ENCODE measurements at regions not wholly inside any gene's neighbourhood (a gene's known extent, or its start where the extent isn't known, plus 50 kb on each side); places are given as distances from the start of the nearest gene placed in this dataset.

DNA sequence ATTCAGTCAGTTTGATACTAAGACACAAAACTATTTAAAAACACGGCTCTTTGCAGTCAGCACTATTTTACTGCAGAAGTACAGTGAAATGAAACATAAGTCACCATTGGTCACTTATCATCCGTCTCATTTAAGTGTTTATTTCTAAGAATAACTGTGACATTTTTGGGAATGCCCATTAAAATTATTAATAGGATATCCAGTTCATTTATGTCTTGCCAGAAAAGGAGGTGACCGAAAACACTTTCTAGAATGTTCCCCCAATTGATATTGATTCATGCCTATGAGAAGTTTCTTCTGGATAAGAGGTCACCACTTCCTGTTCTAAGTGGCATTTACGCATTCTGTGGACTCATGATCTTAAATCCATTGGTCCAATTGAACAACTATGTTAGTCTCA lies 477.3 kb downstream of the LIG4 start:
- Histone ChIP-seq H3K79me2 (no peaks in the 10 kb centered on the region), H3K4me1 (ENCODE audit: insufficient read depth) (no peaks in the 10 kb centered on the region), H3K4me3 (no peak overlapping the region), H3K9me3 (ENCODE audit: low read depth) (no peaks in the 10 kb centered on the region), H3K27ac (no peak overlapping the region), H3K36me3 (replicated peaks; ENCODE audit: insufficient read depth, low read depth) (no peaks in the 10 kb centered on the region), H3K9me2 (replicated peaks; ENCODE audit: insufficient read depth) (no peaks in the 10 kb centered on the region), H2AFZ (no peak overlapping the region), H3K27me3 (no peaks in the 10 kb centered on the region), H3K4me2 (no peak overlapping the region), H4K20me1 (ENCODE audit: insufficient read depth, poor library complexity, severe bottlenecking) (no peaks in the 10 kb centered on the region)
- no peak for DNase-seq (ENCODE audit: low spot score)
- no peak for TF ChIP-seq EZH2phosphoT487 (IDR thresholded peaks at IDR 0.05; ENCODE audit: low read depth, severe bottlenecking, unreplicated experiment)
- no peak for TF ChIP-seq EZH2 (IDR thresholded peaks at IDR 0.05; ENCODE audit: borderline replicate concordance)
- TF ChIP-seq, protein P1, sequence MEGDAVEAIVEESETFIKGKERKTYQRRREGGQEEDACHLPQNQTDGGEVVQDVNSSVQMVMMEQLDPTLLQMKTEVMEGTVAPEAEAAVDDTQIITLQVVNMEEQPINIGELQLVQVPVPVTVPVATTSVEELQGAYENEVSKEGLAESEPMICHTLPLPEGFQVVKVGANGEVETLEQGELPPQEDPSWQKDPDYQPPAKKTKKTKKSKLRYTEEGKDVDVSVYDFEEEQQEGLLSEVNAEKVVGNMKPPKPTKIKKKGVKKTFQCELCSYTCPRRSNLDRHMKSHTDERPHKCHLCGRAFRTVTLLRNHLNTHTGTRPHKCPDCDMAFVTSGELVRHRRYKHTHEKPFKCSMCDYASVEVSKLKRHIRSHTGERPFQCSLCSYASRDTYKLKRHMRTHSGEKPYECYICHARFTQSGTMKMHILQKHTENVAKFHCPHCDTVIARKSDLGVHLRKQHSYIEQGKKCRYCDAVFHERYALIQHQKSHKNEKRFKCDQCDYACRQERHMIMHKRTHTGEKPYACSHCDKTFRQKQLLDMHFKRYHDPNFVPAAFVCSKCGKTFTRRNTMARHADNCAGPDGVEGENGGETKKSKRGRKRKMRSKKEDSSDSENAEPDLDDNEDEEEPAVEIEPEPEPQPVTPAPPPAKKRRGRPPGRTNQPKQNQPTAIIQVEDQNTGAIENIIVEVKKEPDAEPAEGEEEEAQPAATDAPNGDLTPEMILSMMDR (IDR thresholded peaks at IDR 0.05; ENCODE audit: poor library complexity) = no peak
- 85% methylated on average over 4 of the region's 4 CpGs for WGBS (ENCODE audit: low lambda C conversion rate, missing lambda C conversion rate)

DNA sequence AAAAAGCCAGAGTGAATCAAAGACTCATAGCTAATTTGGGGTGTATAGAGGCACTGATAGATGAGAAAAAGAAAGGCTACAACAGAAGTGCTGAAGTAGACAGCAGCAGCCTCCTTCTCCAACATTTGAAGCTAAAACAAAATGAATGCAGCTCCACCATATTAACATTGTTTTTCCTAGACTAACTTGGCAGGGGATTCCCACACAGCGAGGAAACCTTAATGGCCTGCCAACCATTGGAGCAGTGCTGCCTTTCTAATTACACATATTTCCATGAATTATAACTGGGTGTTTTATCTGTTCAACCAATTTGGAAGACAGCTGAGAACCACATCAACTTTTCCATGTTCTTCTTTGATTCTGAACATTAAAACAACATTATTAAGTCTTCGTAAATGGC lies 478.6 kb downstream of the LIG4 start:
- Histone ChIP-seq H3K27ac (no peak overlapping the region), H3K4me3 (no peak overlapping the region), H2AFZ (no peak overlapping the region), H3K9me2 (replicated peaks; ENCODE audit: insufficient read depth) (no peaks in the 10 kb centered on the region), H3K4me1 (ENCODE audit: insufficient read depth) (no peaks in the 10 kb centered on the region), H3K9me3 (ENCODE audit: low read depth) (no peaks in the 10 kb centered on the region), H3K36me3 (replicated peaks; ENCODE audit: insufficient read depth, low read depth) (no peaks in the 10 kb centered on the region), H4K20me1 (ENCODE audit: insufficient read depth, poor library complexity, severe bottlenecking) (no peaks in the 10 kb centered on the region), H3K79me2 (no peaks in the 10 kb centered on the region), H3K4me2 (no peak overlapping the region), H3K27me3 (no peaks in the 10 kb centered on the region)
- no peak for DNase-seq (ENCODE audit: low spot score)
- TF ChIP-seq, protein P1 (IDR thresholded peaks at IDR 0.05; ENCODE audit: poor library complexity) = no peak
- TF ChIP-seq EZH2phosphoT487 (IDR thresholded peaks at IDR 0.05; ENCODE audit: low read depth, severe bottlenecking, unreplicated experiment) (no peak), EZH2 (IDR thresholded peaks at IDR 0.05; ENCODE audit: borderline replicate concordance) (no peak)
- 89% methylated on average over 2 of the region's 2 CpGs for WGBS (ENCODE audit: low lambda C conversion rate, missing lambda C conversion rate)

DNA sequence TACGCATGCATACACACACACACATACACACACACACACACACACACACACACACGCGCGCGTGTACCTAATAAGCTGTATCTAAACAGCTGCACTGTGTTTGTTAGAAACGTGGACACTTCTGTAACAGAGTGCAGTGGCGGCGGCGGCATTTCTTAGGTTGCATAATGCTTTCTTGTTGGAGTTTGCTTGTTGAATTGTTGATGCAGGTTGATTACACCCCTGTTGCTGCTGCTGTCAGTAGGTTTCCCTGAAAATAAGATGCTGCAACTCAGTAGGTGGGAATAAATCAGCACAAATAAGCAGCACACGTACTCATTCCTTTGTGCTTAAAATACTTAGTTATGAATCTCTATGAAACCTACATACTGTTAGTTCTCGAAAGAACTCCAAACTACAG lies 479.2 kb downstream of the LIG4 start:
- no peaks in the 10 kb centered on the region for H3K36me3 ChIP-seq (replicated peaks; ENCODE audit: insufficient read depth, low read depth)
- no peaks in the 10 kb centered on the region for H3K27me3 ChIP-seq
- H3K4me1 ChIP-seq (ENCODE audit: insufficient read depth) = no peaks in the 10 kb centered on the region
- no peak overlapping the region for H3K4me3 ChIP-seq
- no peaks in the 10 kb centered on the region for H3K79me2 ChIP-seq
- H3K9me2 ChIP-seq (replicated peaks; ENCODE audit: insufficient read depth) = no peaks in the 10 kb centered on the region
- WGBS (ENCODE audit: low lambda C conversion rate, missing lambda C conversion rate) = 79% methylated on average over 11 of the region's 11 CpGs
- no peaks in the 10 kb centered on the region for H3K9me3 ChIP-seq (ENCODE audit: low read depth)
- no peak for DNase-seq (ENCODE audit: low spot score)
- H3K4me2 ChIP-seq = no peak overlapping the region
- no peak for TF ChIP-seq EZH2phosphoT487 (IDR thresholded peaks at IDR 0.05; ENCODE audit: low read depth, severe bottlenecking, unreplicated experiment)
- TF ChIP-seq, protein P1 (IDR thresholded peaks at IDR 0.05; ENCODE audit: poor library complexity) = no peak
- no peak for TF ChIP-seq EZH2 (IDR thresholded peaks at IDR 0.05; ENCODE audit: borderline replicate concordance)
- H3K27ac ChIP-seq = no peak overlapping the region
- no peaks in the 10 kb centered on the region for H4K20me1 ChIP-seq (ENCODE audit: insufficient read depth, poor library complexity, severe bottlenecking)
- H2AFZ ChIP-seq = no peak overlapping the region

All from hepatocyte (in vitro differentiated cells).